GM18507 (cell line): ENCODE measurements at regions not wholly inside any gene's neighbourhood (a gene's known extent, or its start where the extent isn't known, plus 50 kb on each side); places are given as distances from the start of the nearest gene placed in this dataset.

ENCODE experiments used
- DNase-seq: peaks from one replicate; pipeline ENCODE4 v3.0.0; 2011; ENCODE audit warnings: low read depth; ENCODE audit not compliant: insufficient read length; ENCODE audit errors: extremely low spot score
- FAIRE-seq: peaks from 2 replicates; lab custom pipeline; 2011; peaks lifted over from hg19 to GRCh38; lab: Jason Lieb, UNC

GRCh38 chr9:81396528-81396927 is 292.8 kb downstream of the TLE1 start:
- no peak for DNase-seq
- no peak for FAIRE-seq

- no peak for FAIRE-seq
- no peak for DNase-seq
These were observed 293.7 kb downstream of the TLE1 start for GRCh38 chr9:81395676-81396054.

- DNase-seq (no peak), FAIRE-seq (no peak)
These were observed 294.3 kb downstream of the TLE1 start for GRCh38 chr9:81394881-81395675.

- FAIRE-seq (no peak), DNase-seq (no peak)
These were observed 295.1 kb downstream of the TLE1 start for GRCh38 chr9:81393985-81394811.

GRCh38 chr9:81391457-81391825 is 297.9 kb downstream of the TLE1 start:
- DNase-seq (no peak), FAIRE-seq (no peak)

GRCh38 chr9:81390792-81391456 is 298.4 kb downstream of the TLE1 start:
- no peak for DNase-seq
- no peak for FAIRE-seq

- DNase-seq (no peak), FAIRE-seq (no peak)
These were observed 299.8 kb downstream of the TLE1 start for GRCh38 chr9:81389569-81389993.

- DNase-seq = no peak
- no peak for FAIRE-seq
These were observed 300.5 kb downstream of the TLE1 start for GRCh38 chr9:81388831-81389230.

GRCh38 chr9:81387360-81388106 is 301.8 kb downstream of the TLE1 start:
- DNase-seq (no peak), FAIRE-seq (no peak)

GRCh38 chr9:81384911-81385310 is 304.4 kb downstream of the TLE1 start:
- FAIRE-seq = no peak

GRCh38 chr9:81382281-81382680 is 307.1 kb downstream of the TLE1 start:
- no peak for FAIRE-seq
- DNase-seq = no peak

More at GRCh38 chr9:81384911-81385310, 304.4 kb downstream of the TLE1 start:
- DNase-seq = no peak

- DNase-seq (no peak), FAIRE-seq (no peak)
These were observed 307.7 kb downstream of the TLE1 start for GRCh38 chr9:81381694-81382093.

- no peak for FAIRE-seq
- no peak for DNase-seq
These were observed 308.6 kb downstream of the TLE1 start for GRCh38 chr9:81380504-81381359.

- FAIRE-seq = no peak
These were observed 309.7 kb downstream of the TLE1 start for GRCh38 chr9:81379655-81380054.

GRCh38 chr9:81377921-81378320 is 311.4 kb downstream of the TLE1 start:
- no peak for DNase-seq
- FAIRE-seq = no peak

More at GRCh38 chr9:81379655-81380054, 309.7 kb downstream of the TLE1 start:
- no peak for DNase-seq

GRCh38 chr9:81377320-81377719 is 312.0 kb downstream of the TLE1 start:
- FAIRE-seq (no peak), DNase-seq (no peak)

- DNase-seq (no peak), FAIRE-seq (no peak)
These were observed 313.9 kb downstream of the TLE1 start for GRCh38 chr9:81375187-81376100.
